ENCODE measurements at regions not wholly inside any gene's neighbourhood (a gene's known extent, or its start where the extent isn't known, plus 50 kb on each side); places are given as distances from the start of the nearest gene placed in this dataset.
A peak's percentile ranks its signal among the peaks of the same experiment; 100 is the strongest.
"Not testable (repeated sequence)": the region's sequence is repeated elsewhere in the genome, so short reads cannot be mapped to it uniquely, and the experiment has no call there.

GRCh38 chrX:34404386-34405070, 252.6 kb downstream of the TMEM47 start:
- DNase-seq (ENCODE audit: low spot score): no peak

GRCh38 chrX:34401411-34401810, 255.7 kb downstream of the TMEM47 start:
- no peak for DNase-seq (ENCODE audit: low spot score)

GRCh38 chrX:34382416-34382815, 250.3 kb upstream of the FAM47A start:
- no peak for DNase-seq (ENCODE audit: low spot score)

GRCh38 chrX:34381241-34381640, 249.1 kb upstream of the FAM47A start:
- DNase-seq (ENCODE audit: low spot score): no peak

- no peak for DNase-seq (ENCODE audit: low spot score)
These were observed 247.8 kb upstream of the FAM47A start for GRCh38 chrX:34379891-34380290.

GRCh38 chrX:34377645-34378044, 245.5 kb upstream of the FAM47A start:
- DNase-seq (ENCODE audit: low spot score): no peak

- DNase-seq (ENCODE audit: low spot score): no peak
These were observed 239.6 kb upstream of the FAM47A start for GRCh38 chrX:34371754-34372153.

- no peak for DNase-seq (ENCODE audit: low spot score)
These were observed 233.4 kb upstream of the FAM47A start for GRCh38 chrX:34365471-34365870.

- DNase-seq (ENCODE audit: low spot score): no peak
These were observed 218.6 kb upstream of the FAM47A start for GRCh38 chrX:34350561-34351335.

- DNase-seq (ENCODE audit: low spot score): no peak
These were observed 210.9 kb upstream of the FAM47A start for GRCh38 chrX:34343001-34343400.

GRCh38 chrX:34341814-34342213, 209.7 kb upstream of the FAM47A start:
- no peak for DNase-seq (ENCODE audit: low spot score)

GRCh38 chrX:34341258-34341657, 209.1 kb upstream of the FAM47A start:
- DNase-seq (ENCODE audit: low spot score): no peak

GRCh38 chrX:34338046-34338445, 205.9 kb upstream of the FAM47A start:
- DNase-seq (ENCODE audit: low spot score): no peak

GRCh38 chrX:34335376-34335775, 203.3 kb upstream of the FAM47A start:
- DNase-seq (ENCODE audit: low spot score): not testable (repeated sequence)

- no peak for DNase-seq (ENCODE audit: low spot score)
These were observed 200.2 kb upstream of the FAM47A start for GRCh38 chrX:34332334-34332733.

- no peak for DNase-seq (ENCODE audit: low spot score)
These were observed 193.3 kb upstream of the FAM47A start for GRCh38 chrX:34325460-34325859.

- not testable (repeated sequence) for DNase-seq (ENCODE audit: low spot score)
These were observed 188.3 kb upstream of the FAM47A start for GRCh38 chrX:34320424-34320823.

- DNase-seq (ENCODE audit: low spot score): peak; percentile 2
These were observed 168.8 kb upstream of the FAM47A start for GRCh38 chrX:34300871-34301270.

GRCh38 chrX:34299451-34299967, 167.4 kb upstream of the FAM47A start:
- no peak for DNase-seq (ENCODE audit: low spot score)

- no peak for DNase-seq (ENCODE audit: low spot score)
These were observed 162.6 kb upstream of the FAM47A start for GRCh38 chrX:34294665-34295064.

- no peak for DNase-seq (ENCODE audit: low spot score)
These were observed 156.7 kb upstream of the FAM47A start for GRCh38 chrX:34288782-34289181.

- DNase-seq (ENCODE audit: low spot score): no peak
These were observed 147.9 kb upstream of the FAM47A start for GRCh38 chrX:34279866-34280560.

GRCh38 chrX:34275699-34276098, 143.6 kb upstream of the FAM47A start:
- DNase-seq (ENCODE audit: low spot score): no peak
